HEK293 (cell line): ENCODE measurements at regions not wholly inside any gene's neighbourhood (a gene's known extent, or its start where the extent isn't known, plus 50 kb on each side); places are given as distances from the start of the nearest gene placed in this dataset.

ENCODE experiments used
- CTCF ChIA-PET: fragments of 350-600 bp; formaldehyde crosslinking; extraction: SDS; loops from one replicate; lab custom pipeline; 2021; ENCODE audit warnings: antibody characterized with exemption; lab: Yijun Ruan, JAX
- POLR2A ChIA-PET: fragments of 300-600 bp; formaldehyde crosslinking; extraction: SDS; loops from one replicate; lab custom pipeline; 2020; ENCODE audit warnings: antibody characterized with exemption, inconsistent platforms; lab: Yijun Ruan, JAX
- H3K27ac ChIP-seq: fragments of 200-500 bp; sonication (Bioruptor generic); 2 replicates; pipeline ENCODE4 v1.5.1; 2014; ENCODE audit warnings: low read depth, low read length, control low read depth, inconsistent platforms; ENCODE audit errors: extremely low read depth
- H3K36me3 ChIP-seq, 2 experiments: fragments of 200-500 bp in 1 of 2; sonication (Bioruptor generic) in 1 of 2; 1 replicate in 1 of 2; 2 replicates in 1 of 2; pipeline ENCODE4 v1.5.1; 2014 to 2017; ENCODE audit warnings: inconsistent platforms in 2 of 2, low read length in 2 of 2; ENCODE audit not compliant: control insufficient read depth in 2 of 2, insufficient read depth in 1 of 2
- H3K4me1 ChIP-seq: fragments of 200-500 bp; sonication (Bioruptor generic); 2 replicates; pipeline ENCODE4 v1.5.1; 2014; ENCODE audit warnings: mild to moderate bottlenecking, low read length, inconsistent platforms; ENCODE audit not compliant: control insufficient read depth, insufficient read depth
- H3K4me3 ChIP-seq: 2 replicates; pipeline ENCODE4 v1.5.1; 2011; ENCODE audit warnings: low read depth, mild to moderate bottlenecking, control low read depth, low read length, moderate library complexity
- H3K9me3 ChIP-seq: fragments of 200-500 bp; sonication (Bioruptor generic); 2 replicates; pipeline ENCODE4 v1.5.1; 2014; ENCODE audit warnings: low read depth, low read length, inconsistent platforms; ENCODE audit not compliant: control insufficient read depth, insufficient read depth
- GLIS2 ChIP-seq: fragments of 450-650 bp; formaldehyde crosslinking; IDR thresholded peaks from 2 replicates; pipeline ENCODE4 v1.5.1; 2016; ENCODE audit warnings: missing biosample characterization, missing genetic modification characterization
- IKZF3 ChIP-seq: fragments of 450-650 bp; IDR thresholded peaks from 2 replicates; pipeline ENCODE4 v1.5.0; 2018; ENCODE audit warnings: missing biosample characterization, mild to moderate bottlenecking, missing genetic modification characterization, moderate library complexity
- KLF8 ChIP-seq: fragments of 450-650 bp; formaldehyde crosslinking; IDR thresholded peaks from 2 replicates; pipeline ENCODE4 v1.5.1; 2016; ENCODE audit warnings: missing biosample characterization, missing genetic modification characterization
- OVOL3 ChIP-seq: fragments of 450-650 bp; formaldehyde crosslinking; IDR thresholded peaks from 2 replicates; pipeline ENCODE4 v1.5.1; 2016; ENCODE audit warnings: missing biosample characterization, missing genetic modification characterization
- SP7 ChIP-seq: fragments of 450-650 bp; formaldehyde crosslinking; IDR thresholded peaks from 2 replicates; pipeline ENCODE4 v1.5.1; 2016; ENCODE audit warnings: missing biosample characterization, missing genetic modification characterization
- ZBTB17 ChIP-seq: fragments of 450-650 bp; formaldehyde crosslinking; IDR thresholded peaks from 2 replicates; pipeline ENCODE4 v1.5.1; 2016; ENCODE audit warnings: missing biosample characterization, missing genetic modification characterization
- ZEB2 ChIP-seq: fragments of 450-650 bp; formaldehyde crosslinking; IDR thresholded peaks from 2 replicates; pipeline ENCODE4 v1.5.1; 2016; ENCODE audit warnings: missing biosample characterization, missing genetic modification characterization
- ZIC2 ChIP-seq: fragments of 450-650 bp; formaldehyde crosslinking; IDR thresholded peaks from 2 replicates; pipeline ENCODE4 v1.5.1; 2016; ENCODE audit warnings: missing biosample characterization, missing genetic modification characterization
- ZNF10 ChIP-seq: fragments of 450-650 bp; formaldehyde crosslinking; IDR thresholded peaks from 2 replicates; pipeline ENCODE4 v1.5.1; 2017; ENCODE audit warnings: missing biosample characterization, missing genetic modification characterization
- ZNF133 ChIP-seq: fragments of 450-650 bp; formaldehyde crosslinking; IDR thresholded peaks from 2 replicates; pipeline ENCODE4 v1.5.1; 2016; ENCODE audit warnings: missing biosample characterization, missing genetic modification characterization
- ZNF140 ChIP-seq: fragments of 450-650 bp; formaldehyde crosslinking; IDR thresholded peaks from 2 replicates; pipeline ENCODE4 v1.5.1; 2016; ENCODE audit warnings: missing biosample characterization, missing genetic modification characterization
- ZNF169 ChIP-seq: fragments of 450-650 bp; formaldehyde crosslinking; IDR thresholded peaks from 2 replicates; pipeline ENCODE4 v1.5.1; 2016; ENCODE audit warnings: missing biosample characterization, missing genetic modification characterization
- ZNF174 ChIP-seq: fragments of 450-650 bp; formaldehyde crosslinking; IDR thresholded peaks from 2 replicates; pipeline ENCODE4 v1.5.0; 2017; ENCODE audit warnings: missing biosample characterization, mild to moderate bottlenecking, missing genetic modification characterization
- ZNF2 ChIP-seq: fragments of 450-650 bp; formaldehyde crosslinking; IDR thresholded peaks from 2 replicates; pipeline ENCODE4 v1.5.1; 2016; ENCODE audit warnings: missing biosample characterization, missing genetic modification characterization
- ZNF354C ChIP-seq: fragments of 450-650 bp; formaldehyde crosslinking; IDR thresholded peaks from 2 replicates; pipeline ENCODE4 v1.5.1; 2016; ENCODE audit warnings: missing biosample characterization, missing genetic modification characterization, low read depth, borderline replicate concordance
- ZNF391 ChIP-seq: fragments of 450-650 bp; formaldehyde crosslinking; IDR thresholded peaks from 2 replicates; pipeline ENCODE4 v1.5.1; 2016; ENCODE audit warnings: low read depth, missing biosample characterization, missing genetic modification characterization, borderline replicate concordance
- ZNF394 ChIP-seq: fragments of 450-650 bp; formaldehyde crosslinking; IDR thresholded peaks from 2 replicates; pipeline ENCODE4 v1.5.1; 2016; ENCODE audit warnings: missing biosample characterization, missing genetic modification characterization, mild to moderate bottlenecking, moderate library complexity, borderline replicate concordance
- ZNF423 ChIP-seq: fragments of 450-650 bp; formaldehyde crosslinking; IDR thresholded peaks from 2 replicates; pipeline ENCODE4 v1.5.1; 2016; ENCODE audit warnings: missing biosample characterization, missing genetic modification characterization
- ZNF510 ChIP-seq: fragments of 450-650 bp; formaldehyde crosslinking; IDR thresholded peaks from 2 replicates; pipeline ENCODE4 v1.5.1; 2018; ENCODE audit warnings: mild to moderate bottlenecking, missing genetic modification characterization, missing biosample characterization; ENCODE audit not compliant: insufficient replicate concordance
- ZNF544 ChIP-seq: fragments of 450-650 bp; formaldehyde crosslinking; IDR thresholded peaks from 2 replicates; pipeline ENCODE4 v1.5.0; 2017; ENCODE audit warnings: missing biosample characterization, missing genetic modification characterization
- ZNF548 ChIP-seq: fragments of 450-650 bp; formaldehyde crosslinking; IDR thresholded peaks from 2 replicates; pipeline ENCODE4 v1.5.1; 2016; ENCODE audit warnings: missing biosample characterization, missing genetic modification characterization
- TF ChIP-seq, protein P1 (sequence below): fragments of 450-650 bp; formaldehyde crosslinking; IDR thresholded peaks from 2 replicates; pipeline ENCODE4 v1.5.1; 2016; ENCODE audit warnings: missing biosample characterization, missing genetic modification characterization
- TF ChIP-seq, protein P2 (sequence below): fragments of 450-650 bp; formaldehyde crosslinking; IDR thresholded peaks from 2 replicates; pipeline ENCODE4 v1.5.1; 2016; ENCODE audit warnings: missing biosample characterization, missing genetic modification characterization, low read depth
- TF ChIP-seq, protein P3 (sequence below): fragments of 450-650 bp; formaldehyde crosslinking; IDR thresholded peaks from 2 replicates; pipeline ENCODE4 v1.5.1; 2016; ENCODE audit warnings: missing biosample characterization, missing genetic modification characterization, low read depth

DNA sequence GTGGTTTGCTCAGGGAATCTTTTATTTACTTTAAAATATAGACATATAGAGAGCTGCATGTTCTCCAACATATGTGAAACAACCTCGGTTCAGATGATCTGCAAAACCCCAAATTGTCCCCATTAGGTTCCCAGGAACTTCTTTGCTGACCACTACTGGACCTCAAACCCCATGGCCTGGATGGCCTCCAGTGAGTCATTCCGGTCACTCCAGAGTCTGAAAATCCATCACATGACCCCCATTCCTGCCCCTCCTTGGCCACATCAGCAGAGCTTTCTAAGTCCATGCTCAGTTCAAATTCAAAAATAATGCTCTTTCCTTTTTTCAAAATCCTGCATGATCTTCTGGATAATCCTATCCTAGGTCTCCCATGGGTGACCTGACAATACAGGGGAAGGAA lies 271.0 kb downstream of the TNS1 start (continued):
- TF ChIP-seq, protein P1, sequence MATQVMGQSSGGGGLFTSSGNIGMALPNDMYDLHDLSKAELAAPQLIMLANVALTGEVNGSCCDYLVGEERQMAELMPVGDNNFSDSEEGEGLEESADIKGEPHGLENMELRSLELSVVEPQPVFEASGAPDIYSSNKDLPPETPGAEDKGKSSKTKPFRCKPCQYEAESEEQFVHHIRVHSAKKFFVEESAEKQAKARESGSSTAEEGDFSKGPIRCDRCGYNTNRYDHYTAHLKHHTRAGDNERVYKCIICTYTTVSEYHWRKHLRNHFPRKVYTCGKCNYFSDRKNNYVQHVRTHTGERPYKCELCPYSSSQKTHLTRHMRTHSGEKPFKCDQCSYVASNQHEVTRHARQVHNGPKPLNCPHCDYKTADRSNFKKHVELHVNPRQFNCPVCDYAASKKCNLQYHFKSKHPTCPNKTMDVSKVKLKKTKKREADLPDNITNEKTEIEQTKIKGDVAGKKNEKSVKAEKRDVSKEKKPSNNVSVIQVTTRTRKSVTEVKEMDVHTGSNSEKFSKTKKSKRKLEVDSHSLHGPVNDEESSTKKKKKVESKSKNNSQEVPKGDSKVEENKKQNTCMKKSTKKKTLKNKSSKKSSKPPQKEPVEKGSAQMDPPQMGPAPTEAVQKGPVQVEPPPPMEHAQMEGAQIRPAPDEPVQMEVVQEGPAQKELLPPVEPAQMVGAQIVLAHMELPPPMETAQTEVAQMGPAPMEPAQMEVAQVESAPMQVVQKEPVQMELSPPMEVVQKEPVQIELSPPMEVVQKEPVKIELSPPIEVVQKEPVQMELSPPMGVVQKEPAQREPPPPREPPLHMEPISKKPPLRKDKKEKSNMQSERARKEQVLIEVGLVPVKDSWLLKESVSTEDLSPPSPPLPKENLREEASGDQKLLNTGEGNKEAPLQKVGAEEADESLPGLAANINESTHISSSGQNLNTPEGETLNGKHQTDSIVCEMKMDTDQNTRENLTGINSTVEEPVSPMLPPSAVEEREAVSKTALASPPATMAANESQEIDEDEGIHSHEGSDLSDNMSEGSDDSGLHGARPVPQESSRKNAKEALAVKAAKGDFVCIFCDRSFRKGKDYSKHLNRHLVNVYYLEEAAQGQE (tag by site-specific recombination) = no peak
- TF ChIP-seq ZNF394 (tag by site-specific recombination) = no peak
- no peak for TF ChIP-seq ZNF423
- no peak for TF ChIP-seq ZNF544 (tag by site-specific recombination)

DNA sequence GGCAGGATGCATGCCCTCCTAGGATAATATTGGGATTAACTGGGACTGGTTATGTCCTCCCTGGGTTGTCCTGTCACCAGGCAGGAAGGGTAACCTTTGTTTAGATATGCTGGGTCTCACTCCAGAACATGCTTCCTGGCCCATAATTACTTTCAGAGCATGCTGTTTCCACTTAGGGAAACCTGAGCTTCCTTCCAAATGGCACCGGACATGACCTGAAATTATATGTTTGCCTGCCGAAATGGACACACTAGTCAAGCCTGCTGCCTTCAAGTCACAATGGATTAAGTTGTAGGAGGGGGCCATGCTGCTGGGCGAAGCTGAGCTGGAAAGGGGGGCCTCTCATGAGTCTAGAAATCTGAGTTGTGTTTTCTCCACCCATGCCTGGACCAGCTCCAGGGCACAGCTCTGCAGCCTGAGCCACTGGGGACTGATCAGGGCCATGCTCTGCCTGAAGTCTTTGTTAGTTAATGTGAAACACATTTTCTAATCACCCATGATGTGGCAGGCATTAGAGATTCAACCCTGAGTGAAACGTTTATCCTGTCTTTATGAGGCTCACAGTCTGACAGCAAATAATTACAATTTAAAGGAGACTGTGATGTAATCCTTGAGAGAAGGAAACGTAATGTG lies 273.3 kb downstream of the TNS1 start:
- CTCF ChIA-PET = interaction anchor here (0.6 to 1.0 kb wide), 4 partner anchors 27 to 563 kb away, joined by 3 to 4 read pairs (median 4); no protein-coding TSS in a partner anchor
- peak; percentile 34; the same call in 1 of the 2 replicates for TF ChIP-seq ZBTB17 (tag by site-specific recombination)
- 0 out of 2 replicates have a peak, but pooled peaks have one; percentile 14 for TF ChIP-seq ZIC2
- no peak for TF ChIP-seq ZNF169 (tag by site-specific recombination)
- peak; percentile 52 for TF ChIP-seq SP7
- no peak for TF ChIP-seq GLIS2 (tag by site-specific recombination)
- TF ChIP-seq, protein P2, sequence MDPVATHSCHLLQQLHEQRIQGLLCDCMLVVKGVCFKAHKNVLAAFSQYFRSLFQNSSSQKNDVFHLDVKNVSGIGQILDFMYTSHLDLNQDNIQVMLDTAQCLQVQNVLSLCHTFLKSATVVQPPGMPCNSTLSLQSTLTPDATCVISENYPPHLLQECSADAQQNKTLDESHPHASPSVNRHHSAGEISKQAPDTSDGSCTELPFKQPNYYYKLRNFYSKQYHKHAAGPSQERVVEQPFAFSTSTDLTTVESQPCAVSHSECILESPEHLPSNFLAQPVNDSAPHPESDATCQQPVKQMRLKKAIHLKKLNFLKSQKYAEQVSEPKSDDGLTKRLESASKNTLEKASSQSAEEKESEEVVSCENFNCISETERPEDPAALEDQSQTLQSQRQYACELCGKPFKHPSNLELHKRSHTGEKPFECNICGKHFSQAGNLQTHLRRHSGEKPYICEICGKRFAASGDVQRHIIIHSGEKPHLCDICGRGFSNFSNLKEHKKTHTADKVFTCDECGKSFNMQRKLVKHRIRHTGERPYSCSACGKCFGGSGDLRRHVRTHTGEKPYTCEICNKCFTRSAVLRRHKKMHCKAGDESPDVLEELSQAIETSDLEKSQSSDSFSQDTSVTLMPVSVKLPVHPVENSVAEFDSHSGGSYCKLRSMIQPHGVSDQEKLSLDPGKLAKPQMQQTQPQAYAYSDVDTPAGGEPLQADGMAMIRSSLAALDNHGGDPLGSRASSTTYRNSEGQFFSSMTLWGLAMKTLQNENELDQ (tag by site-specific recombination) = no peak
- POLR2A ChIA-PET = no interaction called here
- Histone ChIP-seq H3K4me3 (no peak overlapping the region), H3K27ac (no peak overlapping the region), H3K36me3 (no peaks in the 10 kb centered on the region), H3K4me1 (no peaks in the 10 kb centered on the region), H3K9me3 (no peaks in the 10 kb centered on the region)

DNA sequence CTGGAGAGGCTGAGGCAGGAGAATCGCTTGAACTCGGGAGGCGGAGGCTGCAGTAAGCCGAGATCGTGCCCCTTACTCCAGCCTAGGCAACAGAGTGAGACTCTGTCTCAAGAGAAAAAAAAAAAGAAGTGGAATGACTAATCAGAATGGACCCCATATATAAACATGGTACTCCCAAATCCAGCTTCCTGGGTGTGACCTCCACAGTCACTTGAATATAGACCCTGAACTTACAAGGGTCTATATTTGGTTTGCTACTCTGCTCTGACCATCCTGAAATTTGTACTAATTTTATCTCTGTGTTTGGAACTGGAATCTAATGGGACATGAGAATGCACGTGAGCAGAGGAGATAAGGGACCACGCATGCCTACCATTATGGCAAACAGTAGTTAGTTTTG lies 275.0 kb downstream of the TNS1 start:
- Histone ChIP-seq H3K4me3 (no peak overlapping the region), H3K4me1 (no peaks in the 10 kb centered on the region)
- no peak for TF ChIP-seq IKZF3 (tag by site-specific recombination)
- TF ChIP-seq ZNF2 (tag by site-specific recombination) = no peak
- no peak for TF ChIP-seq ZNF548 (tag by site-specific recombination)
- TF ChIP-seq, all 188 proteins: peak for 0
- Histone ChIP-seq H3K9me3 (no peaks in the 10 kb centered on the region), H3K36me3 (no peaks in the 10 kb centered on the region), H3K27ac (no peak overlapping the region)
- POLR2A ChIA-PET = no interaction called here
- CTCF ChIA-PET = interaction anchor here (0.6 to 0.7 kb wide), 4 partner anchors 27 to 1218 kb away, joined by 3 to 4 read pairs (median 3); no protein-coding TSS in a partner anchor

DNA sequence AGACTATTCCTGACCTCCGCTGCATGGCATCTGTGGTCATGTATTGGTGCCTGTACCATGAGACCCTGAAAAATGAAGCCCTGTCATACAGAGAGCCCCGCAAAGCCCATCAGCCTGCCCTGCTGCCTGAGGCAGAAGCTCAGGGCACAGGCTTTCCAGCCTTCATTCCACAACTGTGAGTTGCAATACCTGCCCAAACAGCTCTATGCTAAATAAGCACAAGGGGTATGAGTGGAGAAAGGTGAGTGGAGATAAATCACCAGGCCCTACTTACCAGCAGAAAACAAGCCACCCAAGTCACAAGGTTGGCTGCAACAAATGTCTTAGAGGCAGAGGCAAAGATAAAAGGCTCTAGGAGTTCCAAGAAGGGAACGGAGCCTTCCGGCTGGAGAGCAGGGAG lies 277.4 kb downstream of the TNS1 start:
- H3K27ac ChIP-seq = no peak overlapping the region
- ChIA-PET CTCF (interaction anchor here (1.0 to 1.7 kb wide), 2 partner anchors 11 to 12 kb away, joined by 3 to 5 read pairs; no protein-coding TSS in a partner anchor), POLR2A (no interaction called here)
- H3K9me3 ChIP-seq = no peaks in the 10 kb centered on the region
- H3K4me1 ChIP-seq = no peaks in the 10 kb centered on the region
- H3K4me3 ChIP-seq = no peak overlapping the region
- H3K36me3 ChIP-seq = no peaks in the 10 kb centered on the region
- TF ChIP-seq, protein P3, sequence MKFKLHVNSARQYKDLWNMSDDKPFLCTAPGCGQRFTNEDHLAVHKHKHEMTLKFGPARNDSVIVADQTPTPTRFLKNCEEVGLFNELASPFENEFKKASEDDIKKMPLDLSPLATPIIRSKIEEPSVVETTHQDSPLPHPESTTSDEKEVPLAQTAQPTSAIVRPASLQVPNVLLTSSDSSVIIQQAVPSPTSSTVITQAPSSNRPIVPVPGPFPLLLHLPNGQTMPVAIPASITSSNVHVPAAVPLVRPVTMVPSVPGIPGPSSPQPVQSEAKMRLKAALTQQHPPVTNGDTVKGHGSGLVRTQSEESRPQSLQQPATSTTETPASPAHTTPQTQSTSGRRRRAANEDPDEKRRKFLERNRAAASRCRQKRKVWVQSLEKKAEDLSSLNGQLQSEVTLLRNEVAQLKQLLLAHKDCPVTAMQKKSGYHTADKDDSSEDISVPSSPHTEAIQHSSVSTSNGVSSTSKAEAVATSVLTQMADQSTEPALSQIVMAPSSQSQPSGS (tag by site-specific recombination) = no peak
- TF ChIP-seq ZNF510 (no peak), ZNF354C (tag by site-specific recombination) (no peak), ZEB2 (tag by site-specific recombination) (no peak), ZNF133 (tag by site-specific recombination) (no peak), ZNF10 (tag by site-specific recombination) (no peak), KLF8 (tag by site-specific recombination) (no peak), ZNF140 (no peak), ZNF391 (tag by site-specific recombination) (no peak), ZNF174 (tag by site-specific recombination) (no peak), OVOL3 (tag by site-specific recombination) (no peak)
